PC-9 (cell line): ENCODE measurements at regions not wholly inside any gene's neighbourhood (a gene's known extent, or its start where the extent isn't known, plus 50 kb on each side); places are given as distances from the start of the nearest gene placed in this dataset.

Experiments used
- CTCF ChIP-seq: fragments of 200-600 bp; sonication (generic); conservative IDR thresholded peaks from 2 replicates; pipeline ENCODE4 v1.6.1; 2017; ENCODE audit warnings: mixed run types, antibody characterized with exemption, mild to moderate bottlenecking, moderate library complexity
- EZH2 ChIP-seq: fragments of 200-600 bp; sonication (generic); IDR thresholded peaks from 2 replicates; pipeline ENCODE4 v1.8.0; 2017; ENCODE audit warnings: antibody characterized with exemption, low read depth

- TF ChIP-seq CTCF (no peak), EZH2 (no peak)
These were observed 766.9 kb upstream of the NR2F2 start for GRCh38 chr15:95563634-95564033.
